GM18505 (cell line): ENCODE measurements at regions not wholly inside any gene's neighbourhood (a gene's known extent, or its start where the extent isn't known, plus 50 kb on each side); places are given as distances from the start of the nearest gene placed in this dataset.

Source experiments
- ATAC-seq: cut with Tn5 transposase; IDR thresholded peaks from one replicate; pipeline ENCODE4 v1.9.1; 2021; ENCODE audit not compliant: unreplicated experiment
- POLR2A ChIP-seq: IDR thresholded peaks from 4 replicates; pipeline ENCODE4 v1.6.1; 2011; ENCODE audit warnings: borderline replicate concordance; ENCODE audit not compliant: insufficient read depth, insufficient read length; ENCODE audit errors: extremely low read depth

- no peak for TF ChIP-seq POLR2A
- ATAC-seq: no peak
Observed at GRCh38 chr7:69328516-69328915, 269.8 kb upstream of the AUTS2 start.

- TF ChIP-seq POLR2A: no peak
- no peak for ATAC-seq
Observed at GRCh38 chr7:69334701-69335100, 263.6 kb upstream of the AUTS2 start.

GRCh38 chr7:69335331-69335730 lies 262.9 kb upstream of the AUTS2 start:
- no peak for ATAC-seq
- no peak for TF ChIP-seq POLR2A

GRCh38 chr7:69336976-69337375 lies 261.3 kb upstream of the AUTS2 start:
- TF ChIP-seq POLR2A: no peak
- ATAC-seq: no peak

- TF ChIP-seq POLR2A: no peak
- ATAC-seq: no peak
Observed at GRCh38 chr7:69338144-69338543, 260.1 kb upstream of the AUTS2 start.

GRCh38 chr7:69341288-69341687 lies 257.0 kb upstream of the AUTS2 start:
- no peak for TF ChIP-seq POLR2A
- no peak for ATAC-seq

- TF ChIP-seq POLR2A: no peak
- ATAC-seq: no peak
Observed at GRCh38 chr7:69342154-69342884, 256.0 kb upstream of the AUTS2 start.

- no peak for ATAC-seq
- TF ChIP-seq POLR2A: no peak
Observed at GRCh38 chr7:69349291-69349690, 249.0 kb upstream of the AUTS2 start.

GRCh38 chr7:69358163-69358821 lies 240.0 kb upstream of the AUTS2 start:
- ATAC-seq: no peak
- no peak for TF ChIP-seq POLR2A

GRCh38 chr7:69359003-69359700 lies 239.1 kb upstream of the AUTS2 start:
- TF ChIP-seq POLR2A: no peak
- ATAC-seq: no peak

- no peak for TF ChIP-seq POLR2A
- ATAC-seq: no peak
Observed at GRCh38 chr7:69360913-69361312, 237.4 kb upstream of the AUTS2 start.

- TF ChIP-seq POLR2A: no peak
- no peak for ATAC-seq
Observed at GRCh38 chr7:69363136-69363535, 235.1 kb upstream of the AUTS2 start.

GRCh38 chr7:69364813-69365643 lies 233.2 kb upstream of the AUTS2 start:
- ATAC-seq: no peak
- no peak for TF ChIP-seq POLR2A

GRCh38 chr7:69365651-69366192 lies 232.6 kb upstream of the AUTS2 start:
- no peak for ATAC-seq
- no peak for TF ChIP-seq POLR2A

- TF ChIP-seq POLR2A: no peak
- ATAC-seq: no peak
Observed at GRCh38 chr7:69367780-69368179, 230.5 kb upstream of the AUTS2 start.
